ENCODE measurements at regions not wholly inside any gene's neighbourhood (a gene's known extent, or its start where the extent isn't known, plus 50 kb on each side); places are given as distances from the start of the nearest gene placed in this dataset.

GRCh38 chr14:29069228-29069627, 302.6 kb downstream of the FOXG1 start (continued):
- TF ChIP-seq CTBP2 (IDR thresholded peaks at IDR 0.05; ENCODE audit: borderline replicate concordance, insufficient read depth, insufficient read length, low read length) (no peak), TAF7 (optimal IDR thresholded peaks at IDR 0.05; ENCODE audit: borderline replicate concordance, low read depth, low read length) (no peak), RXRA (IDR thresholded peaks at IDR 0.05; ENCODE audit: insufficient read depth, low read depth, low read length) (no peak), TCF12 (IDR thresholded peaks at IDR 0.05; ENCODE audit: low read depth, low read length) (no peak), ATF3 (IDR thresholded peaks at IDR 0.05; ENCODE audit: insufficient read depth, low read depth, low read length) (no peak), RNF2 (IDR thresholded peaks at IDR 0.05; ENCODE audit: borderline replicate concordance, low read depth, low read length, missing control alignments, poor library complexity, severe bottlenecking) (no peak)
- TF ChIP-seq, protein P1, sequence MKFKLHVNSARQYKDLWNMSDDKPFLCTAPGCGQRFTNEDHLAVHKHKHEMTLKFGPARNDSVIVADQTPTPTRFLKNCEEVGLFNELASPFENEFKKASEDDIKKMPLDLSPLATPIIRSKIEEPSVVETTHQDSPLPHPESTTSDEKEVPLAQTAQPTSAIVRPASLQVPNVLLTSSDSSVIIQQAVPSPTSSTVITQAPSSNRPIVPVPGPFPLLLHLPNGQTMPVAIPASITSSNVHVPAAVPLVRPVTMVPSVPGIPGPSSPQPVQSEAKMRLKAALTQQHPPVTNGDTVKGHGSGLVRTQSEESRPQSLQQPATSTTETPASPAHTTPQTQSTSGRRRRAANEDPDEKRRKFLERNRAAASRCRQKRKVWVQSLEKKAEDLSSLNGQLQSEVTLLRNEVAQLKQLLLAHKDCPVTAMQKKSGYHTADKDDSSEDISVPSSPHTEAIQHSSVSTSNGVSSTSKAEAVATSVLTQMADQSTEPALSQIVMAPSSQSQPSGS (IDR thresholded peaks at IDR 0.05; ENCODE audit: low read length) = no peak
